ENCODE measurements at regions not wholly inside any gene's neighbourhood (a gene's known extent, or its start where the extent isn't known, plus 50 kb on each side); places are given as distances from the start of the nearest gene placed in this dataset.

DNA sequence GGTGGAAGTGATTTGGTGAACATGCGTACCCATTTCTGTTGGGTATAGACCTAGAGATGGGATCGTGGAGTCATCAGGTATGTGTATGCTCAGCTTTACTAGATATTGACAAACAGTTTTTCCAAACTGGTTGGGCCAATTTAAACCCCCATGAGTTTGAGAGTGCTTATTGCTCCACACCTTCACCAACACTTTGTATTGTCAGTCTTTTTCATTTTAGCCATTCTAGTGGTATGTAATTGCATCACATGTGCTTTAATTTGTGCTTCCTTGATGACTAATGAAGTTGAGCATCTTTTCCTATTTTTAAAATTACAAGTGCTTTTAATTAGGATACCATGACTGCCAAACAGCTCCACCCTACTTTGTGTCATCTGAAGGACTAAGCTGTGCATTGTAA is 158.9 kb upstream of the AKIRIN2 start:
- Mint-ChIP-seq H3K27ac (no peak overlapping the region), H3K9me3 (peaks cover 2% of the 10 kb centered on the region), H3K36me3 (ENCODE audit: low read depth) (no peaks in the 10 kb centered on the region), H3K4me3 (no peak overlapping the region), H3K27me3 (peaks cover 2% of the 10 kb centered on the region), H3K4me1 (no peaks in the 10 kb centered on the region)
- no peak for ATAC-seq (ENCODE audit: low read depth)
- no peak for DNase-seq
- TF ChIP-seq, protein P1, sequence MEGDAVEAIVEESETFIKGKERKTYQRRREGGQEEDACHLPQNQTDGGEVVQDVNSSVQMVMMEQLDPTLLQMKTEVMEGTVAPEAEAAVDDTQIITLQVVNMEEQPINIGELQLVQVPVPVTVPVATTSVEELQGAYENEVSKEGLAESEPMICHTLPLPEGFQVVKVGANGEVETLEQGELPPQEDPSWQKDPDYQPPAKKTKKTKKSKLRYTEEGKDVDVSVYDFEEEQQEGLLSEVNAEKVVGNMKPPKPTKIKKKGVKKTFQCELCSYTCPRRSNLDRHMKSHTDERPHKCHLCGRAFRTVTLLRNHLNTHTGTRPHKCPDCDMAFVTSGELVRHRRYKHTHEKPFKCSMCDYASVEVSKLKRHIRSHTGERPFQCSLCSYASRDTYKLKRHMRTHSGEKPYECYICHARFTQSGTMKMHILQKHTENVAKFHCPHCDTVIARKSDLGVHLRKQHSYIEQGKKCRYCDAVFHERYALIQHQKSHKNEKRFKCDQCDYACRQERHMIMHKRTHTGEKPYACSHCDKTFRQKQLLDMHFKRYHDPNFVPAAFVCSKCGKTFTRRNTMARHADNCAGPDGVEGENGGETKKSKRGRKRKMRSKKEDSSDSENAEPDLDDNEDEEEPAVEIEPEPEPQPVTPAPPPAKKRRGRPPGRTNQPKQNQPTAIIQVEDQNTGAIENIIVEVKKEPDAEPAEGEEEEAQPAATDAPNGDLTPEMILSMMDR (IDR thresholded peaks at IDR 0.05), result no peak
- intact Hi-C loops (cut with micrococcal nuclease), result no loop called here
- ChIA-PET POLR2A (no interaction called here), CTCF (no interaction called here)

DNA sequence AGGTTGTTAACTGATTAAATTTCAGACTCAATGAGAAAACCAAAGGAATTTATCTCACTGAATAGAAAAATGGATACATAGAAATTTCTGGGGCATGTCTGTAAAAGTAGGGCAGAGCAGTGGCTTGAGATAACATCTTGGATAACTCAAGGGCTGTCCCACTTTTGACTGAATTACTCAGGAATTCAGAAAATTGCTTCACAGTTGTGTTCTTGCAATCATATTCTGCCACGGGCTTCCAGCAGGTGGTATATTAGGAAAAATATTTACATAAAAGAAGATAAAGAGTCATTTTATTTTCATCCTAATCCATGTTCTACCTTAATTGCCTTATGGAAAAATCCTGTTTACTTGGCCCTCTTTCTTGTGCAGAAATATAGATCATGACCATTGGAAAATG is 156.4 kb upstream of the AKIRIN2 start:
- Mint-ChIP-seq H3K36me3 (ENCODE audit: low read depth) (no peaks in the 10 kb centered on the region), H3K4me1 (no peaks in the 10 kb centered on the region), H3K9me3 (peaks cover 5% of the 10 kb centered on the region), H3K27me3 (peaks cover 2% of the 10 kb centered on the region), H3K27ac (no peak overlapping the region), H3K4me3 (no peak overlapping the region)
- no peak for ATAC-seq (ENCODE audit: low read depth)
- no peak for DNase-seq
- intact Hi-C loops (cut with micrococcal nuclease), result no loop called here
- ChIA-PET CTCF (no interaction called here), POLR2A (no interaction called here)
- TF ChIP-seq, protein P1 (IDR thresholded peaks at IDR 0.05), result no peak

DNA sequence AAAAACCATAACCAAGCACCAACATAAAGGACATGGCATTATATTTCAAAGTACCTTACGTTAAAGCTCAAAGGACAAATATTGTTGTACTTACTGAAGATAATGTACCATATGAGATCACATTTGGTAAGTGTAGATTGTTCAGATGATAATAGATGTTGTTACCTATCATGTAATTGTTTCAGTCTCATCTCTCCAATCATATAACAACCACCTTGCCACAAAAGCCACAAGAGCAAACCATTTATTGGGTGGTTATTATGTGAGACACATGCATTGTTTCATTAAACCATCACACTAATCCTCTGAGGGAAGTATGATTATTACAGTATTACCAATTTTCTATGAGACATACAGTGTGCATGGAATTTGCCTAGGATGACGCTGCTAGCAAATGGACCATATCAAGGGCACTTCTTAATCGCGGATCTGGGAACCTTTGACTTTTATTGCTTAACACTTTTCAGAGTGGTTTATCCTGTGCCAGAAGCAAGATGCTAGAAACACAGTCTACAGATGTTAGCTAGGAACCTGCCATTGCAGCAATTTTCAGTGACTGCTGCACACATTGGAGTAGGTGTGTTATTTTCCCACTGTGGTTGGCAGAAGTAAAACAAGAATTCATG is 149.8 kb upstream of the AKIRIN2 start:
- Mint-ChIP-seq H3K4me3 (no peak overlapping the region), H3K4me1 (no peaks in the 10 kb centered on the region), H3K27ac (no peak overlapping the region), H3K36me3 (ENCODE audit: low read depth) (no peaks in the 10 kb centered on the region), H3K9me3 (peaks cover 3% of the 10 kb centered on the region), H3K27me3 (no peaks in the 10 kb centered on the region)
- no peak for DNase-seq
- TF ChIP-seq, protein P1 (IDR thresholded peaks at IDR 0.05), result no peak
- POLR2A ChIA-PET, result no interaction called here
- CTCF ChIA-PET, result no interaction called here
- no peak for ATAC-seq (ENCODE audit: low read depth)
- intact Hi-C loops (cut with micrococcal nuclease), result no loop called here

GRCh38 chr6:87848616-87849015 is 146.6 kb upstream of the AKIRIN2 start:
- intact Hi-C loops (cut with micrococcal nuclease), result no loop called here
- H3K4me1 Mint-ChIP-seq, result no peaks in the 10 kb centered on the region
- no peak for ATAC-seq (ENCODE audit: low read depth)
- TF ChIP-seq, protein P1 (IDR thresholded peaks at IDR 0.05), result no peak
- CTCF ChIA-PET, result interaction anchor here (1.1 kb wide), 1 partner anchor 17 kb away, joined by 3 read pairs; no protein-coding TSS in a partner anchor
- H3K9me3 Mint-ChIP-seq, result no peaks in the 10 kb centered on the region
- H3K36me3 Mint-ChIP-seq (ENCODE audit: low read depth), result no peaks in the 10 kb centered on the region
- DNase-seq, result no peak
- POLR2A ChIA-PET, result no interaction called here
- no peak overlapping the region for H3K4me3 Mint-ChIP-seq
- no peak overlapping the region for H3K27ac Mint-ChIP-seq
- no peaks in the 10 kb centered on the region for H3K27me3 Mint-ChIP-seq

GRCh38 chr6:87847830-87848210 is 145.8 kb upstream of the AKIRIN2 start:
- no peak overlapping the region for H3K4me3 Mint-ChIP-seq
- no peak overlapping the region for H3K27ac Mint-ChIP-seq
- H3K4me1 Mint-ChIP-seq, result no peaks in the 10 kb centered on the region
- intact Hi-C loops (cut with micrococcal nuclease), result no loop called here
- H3K9me3 Mint-ChIP-seq, result no peaks in the 10 kb centered on the region
- no peaks in the 10 kb centered on the region for H3K36me3 Mint-ChIP-seq (ENCODE audit: low read depth)
- CTCF ChIA-PET, result no interaction called here
- POLR2A ChIA-PET, result no interaction called here
- no peak for ATAC-seq (ENCODE audit: low read depth)
- no peaks in the 10 kb centered on the region for H3K27me3 Mint-ChIP-seq
- DNase-seq, result no peak
- TF ChIP-seq, protein P1 (IDR thresholded peaks at IDR 0.05), result no peak

Measured in activated B cell treated with CpG ODN at 0.5 μM for 24 hours (primary cell).